IPS-18c (cell line): ENCODE measurements at regions not wholly inside any gene's neighbourhood (a gene's known extent, or its start where the extent isn't known, plus 50 kb on each side); places are given as distances from the start of the nearest gene placed in this dataset.
"Not testable (repeated sequence)": the region's sequence is repeated elsewhere in the genome, so short reads cannot be mapped to it uniquely, and the experiment has no call there.

Source experiments
- H3K4me3 ChIP-seq: 2 replicates; pipeline ENCODE4 v1.7.0; 2013; ENCODE audit warnings: low read depth, mild to moderate bottlenecking, low read length, moderate library complexity; ENCODE audit not compliant: insufficient read depth
- H3K9me3 ChIP-seq: one replicate; pipeline ENCODE4 v1.6.1; 2013; ENCODE audit warnings: mild to moderate bottlenecking, low read length, moderate library complexity; ENCODE audit not compliant: control insufficient read depth, insufficient read depth

GRCh38 chr15:85260526-85260925 lies 119.9 kb upstream of the AKAP13 start:
- H3K9me3 ChIP-seq, H3K4me3 ChIP-seq: not testable (repeated sequence)

GRCh38 chr15:85262461-85263055 lies 117.8 kb upstream of the AKAP13 start:
- not testable (repeated sequence) for H3K4me3 ChIP-seq, H3K9me3 ChIP-seq

- not testable (repeated sequence) for H3K4me3 ChIP-seq, H3K9me3 ChIP-seq
These were observed 116.5 kb upstream of the AKAP13 start for GRCh38 chr15:85263842-85264440.

- not testable (repeated sequence) for H3K9me3 ChIP-seq, H3K4me3 ChIP-seq
These were observed 115.7 kb upstream of the AKAP13 start for GRCh38 chr15:85264614-85265190.

- H3K9me3 ChIP-seq, H3K4me3 ChIP-seq: not testable (repeated sequence)
These were observed 113.1 kb upstream of the AKAP13 start for GRCh38 chr15:85267158-85267857.

GRCh38 chr15:85274315-85275050 lies 105.9 kb upstream of the AKAP13 start:
- Histone ChIP-seq H3K9me3 (peaks cover 2% of the 10 kb centered on the region), H3K4me3 (no peak overlapping the region)

GRCh38 chr15:85276508-85276907 lies 103.9 kb upstream of the AKAP13 start:
- Histone ChIP-seq H3K9me3 (peaks cover 2% of the 10 kb centered on the region), H3K4me3 (no peak overlapping the region)

GRCh38 chr15:85276921-85277320 lies 103.5 kb upstream of the AKAP13 start:
- Histone ChIP-seq H3K9me3 (peaks cover 2% of the 10 kb centered on the region), H3K4me3 (no peak overlapping the region)

- no peak overlapping the region for H3K4me3 ChIP-seq
- peaks cover 2% of the 10 kb centered on the region for H3K9me3 ChIP-seq
These were observed 102.5 kb upstream of the AKAP13 start for GRCh38 chr15:85277847-85278370.

GRCh38 chr15:85280203-85280602 lies 100.2 kb upstream of the AKAP13 start:
- H3K4me3 ChIP-seq: no peak overlapping the region
- peaks cover 2% of the 10 kb centered on the region for H3K9me3 ChIP-seq

- no peaks in the 10 kb centered on the region for H3K9me3 ChIP-seq
- no peak overlapping the region for H3K4me3 ChIP-seq
These were observed 99.0 kb upstream of the AKAP13 start for GRCh38 chr15:85281293-85281882.

GRCh38 chr15:85282504-85283115 lies 97.8 kb upstream of the AKAP13 start:
- H3K4me3 ChIP-seq: no peak overlapping the region
- no peaks in the 10 kb centered on the region for H3K9me3 ChIP-seq

GRCh38 chr15:85283815-85284214 lies 96.6 kb upstream of the AKAP13 start:
- not testable (repeated sequence) for H3K4me3 ChIP-seq, H3K9me3 ChIP-seq

- Histone ChIP-seq H3K9me3 (no peaks in the 10 kb centered on the region), H3K4me3 (no peak overlapping the region)
These were observed 95.9 kb upstream of the AKAP13 start for GRCh38 chr15:85284497-85284896.

- H3K4me3 ChIP-seq: no peak overlapping the region
- H3K9me3 ChIP-seq: no peaks in the 10 kb centered on the region
These were observed 90.6 kb upstream of the AKAP13 start for GRCh38 chr15:85289677-85290365.

GRCh38 chr15:85292583-85292982 lies 87.8 kb upstream of the AKAP13 start:
- H3K4me3 ChIP-seq, H3K9me3 ChIP-seq: not testable (repeated sequence)
